ENCODE measurements at regions not wholly inside any gene's neighbourhood (a gene's known extent, or its start where the extent isn't known, plus 50 kb on each side); places are given as distances from the start of the nearest gene placed in this dataset.

- DNase-seq = no peak
- Histone ChIP-seq H3K36me3 (no peaks in the 10 kb centered on the region), H3K27ac (replicated peaks) (no peak overlapping the region), H3K4me3 (no peak overlapping the region), H3K9me3 (replicated peaks) (no peaks in the 10 kb centered on the region), H3K27me3 (ENCODE audit: low read depth) (peaks cover 49% of the 10 kb centered on the region), H3K4me1 (peaks cover 15% of the 10 kb centered on the region)
- intact Hi-C loops (cut with micrococcal nuclease) = no loop called here
- no peak for TF ChIP-seq CTCF (IDR thresholded peaks at IDR 0.05; ENCODE audit: borderline replicate concordance)
These were observed 482.0 kb downstream of the UQCRFS1 start for GRCh38 chr19:28730791-28731512.

GRCh38 chr19:28727480-28728159 lies 485.3 kb downstream of the UQCRFS1 start:
- DNase-seq = no peak
- TF ChIP-seq CTCF (IDR thresholded peaks at IDR 0.05; ENCODE audit: borderline replicate concordance) = peak; percentile 40
- Histone ChIP-seq H3K9me3 (replicated peaks) (no peaks in the 10 kb centered on the region), H3K27me3 (ENCODE audit: low read depth) (peaks cover 51% of the 10 kb centered on the region), H3K4me3 (peak overlapping the region; percentile 55), H3K4me1 (peaks cover 11% of the 10 kb centered on the region), H3K36me3 (no peaks in the 10 kb centered on the region), H3K27ac (replicated peaks) (no peak overlapping the region)
- intact Hi-C loops (cut with micrococcal nuclease) = no loop called here

- no peak for TF ChIP-seq CTCF (IDR thresholded peaks at IDR 0.05; ENCODE audit: borderline replicate concordance)
- peaks cover 51% of the 10 kb centered on the region for H3K27me3 ChIP-seq (ENCODE audit: low read depth)
- no peak overlapping the region for H3K27ac ChIP-seq (replicated peaks)
- H3K36me3 ChIP-seq = no peaks in the 10 kb centered on the region
- H3K4me1 ChIP-seq = peaks cover 11% of the 10 kb centered on the region
- H3K9me3 ChIP-seq (replicated peaks) = no peaks in the 10 kb centered on the region
- no peak for DNase-seq
- intact Hi-C loops (cut with micrococcal nuclease) = no loop called here
- peak overlapping the region; percentile 55 for H3K4me3 ChIP-seq
These were observed 486.1 kb downstream of the UQCRFS1 start for GRCh38 chr19:28726533-28727479.

GRCh38 chr19:28718909-28719308 lies 494.0 kb downstream of the UQCRFS1 start:
- DNase-seq = no peak
- H3K36me3 ChIP-seq = no peaks in the 10 kb centered on the region
- H3K27ac ChIP-seq (replicated peaks) = no peak overlapping the region
- H3K27me3 ChIP-seq (ENCODE audit: low read depth) = peaks cover 22% of the 10 kb centered on the region
- no peaks in the 10 kb centered on the region for H3K9me3 ChIP-seq (replicated peaks)
- no peaks in the 10 kb centered on the region for H3K4me1 ChIP-seq
- H3K4me3 ChIP-seq = no peak overlapping the region
- TF ChIP-seq CTCF (IDR thresholded peaks at IDR 0.05; ENCODE audit: borderline replicate concordance) = no peak
- intact Hi-C loops (cut with micrococcal nuclease) = no loop called here

GRCh38 chr19:28715157-28715556 lies 497.8 kb downstream of the UQCRFS1 start:
- no peaks in the 10 kb centered on the region for H3K9me3 ChIP-seq (replicated peaks)
- H3K4me3 ChIP-seq = no peak overlapping the region
- intact Hi-C loops (cut with micrococcal nuclease) = no loop called here
- H3K4me1 ChIP-seq = no peaks in the 10 kb centered on the region
- H3K36me3 ChIP-seq = no peaks in the 10 kb centered on the region
- H3K27ac ChIP-seq (replicated peaks) = no peak overlapping the region
- peaks cover 32% of the 10 kb centered on the region for H3K27me3 ChIP-seq (ENCODE audit: low read depth)
- no peak for DNase-seq
- TF ChIP-seq CTCF (IDR thresholded peaks at IDR 0.05; ENCODE audit: borderline replicate concordance) = no peak

Data from left ventricle myocardium inferior (tissue), 1 donor.